Endothelial cell of umbilical vein (primary cell): ENCODE measurements at regions not wholly inside any gene's neighbourhood (a gene's known extent, or its start where the extent isn't known, plus 50 kb on each side); places are given as distances from the start of the nearest gene placed in this dataset.

Experiments used
- MAX ChIP-seq: IDR thresholded peaks from 2 replicates; pipeline ENCODE4 v1.6.1; 2011; ENCODE audit not compliant: insufficient read depth, insufficient read length
- POLR2A ChIP-seq: IDR thresholded peaks from 2 replicates; pipeline ENCODE4 v1.6.1; 2012; ENCODE audit warnings: low read depth, mild to moderate bottlenecking, control low read depth, low read length
- POLR2AphosphoS5 ChIP-seq: IDR thresholded peaks from 2 replicates; pipeline ENCODE4 v1.6.1; 2012; ENCODE audit warnings: low read depth, mild to moderate bottlenecking, control low read depth, low read length, moderate library complexity; ENCODE audit not compliant: insufficient read depth
- TF ChIP-seq, protein P1 (sequence below), 2 donors: IDR thresholded peaks; 1 replicate in 1 of 2; 2 replicates in 1 of 2; pipeline ENCODE4 v1.5.1; 2011; ENCODE audit warnings: low read length in 2 of 2, mild to moderate bottlenecking in 2 of 2, moderate library complexity in 2 of 2, control low read depth in 1 of 2, inconsistent platforms in 1 of 2, low read depth in 1 of 2; ENCODE audit not compliant: insufficient read depth in 1 of 2; ENCODE audit errors: extremely low read depth in 1 of 2

DNA sequence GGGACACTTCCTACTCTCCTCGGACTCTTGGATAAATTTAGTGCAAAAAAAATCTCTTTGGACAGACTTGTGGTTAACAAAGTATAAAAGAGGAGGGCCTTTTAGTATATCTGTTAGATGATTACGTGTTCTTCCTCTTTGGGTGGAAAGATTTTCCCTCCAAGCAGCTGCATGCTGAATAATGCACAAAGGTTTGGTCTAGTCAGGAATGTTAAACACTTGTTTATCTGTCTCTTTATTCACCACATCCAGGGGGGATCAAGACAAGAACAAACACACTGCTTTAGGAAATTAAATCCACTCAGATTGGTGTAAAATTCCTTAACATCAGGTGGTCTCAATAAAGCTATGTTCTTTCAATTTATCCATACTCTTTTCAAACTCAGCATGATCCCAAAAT, 260.9 kb upstream of the CHD6 start:
- TF ChIP-seq POLR2A: no peak
- TF ChIP-seq, protein P1, sequence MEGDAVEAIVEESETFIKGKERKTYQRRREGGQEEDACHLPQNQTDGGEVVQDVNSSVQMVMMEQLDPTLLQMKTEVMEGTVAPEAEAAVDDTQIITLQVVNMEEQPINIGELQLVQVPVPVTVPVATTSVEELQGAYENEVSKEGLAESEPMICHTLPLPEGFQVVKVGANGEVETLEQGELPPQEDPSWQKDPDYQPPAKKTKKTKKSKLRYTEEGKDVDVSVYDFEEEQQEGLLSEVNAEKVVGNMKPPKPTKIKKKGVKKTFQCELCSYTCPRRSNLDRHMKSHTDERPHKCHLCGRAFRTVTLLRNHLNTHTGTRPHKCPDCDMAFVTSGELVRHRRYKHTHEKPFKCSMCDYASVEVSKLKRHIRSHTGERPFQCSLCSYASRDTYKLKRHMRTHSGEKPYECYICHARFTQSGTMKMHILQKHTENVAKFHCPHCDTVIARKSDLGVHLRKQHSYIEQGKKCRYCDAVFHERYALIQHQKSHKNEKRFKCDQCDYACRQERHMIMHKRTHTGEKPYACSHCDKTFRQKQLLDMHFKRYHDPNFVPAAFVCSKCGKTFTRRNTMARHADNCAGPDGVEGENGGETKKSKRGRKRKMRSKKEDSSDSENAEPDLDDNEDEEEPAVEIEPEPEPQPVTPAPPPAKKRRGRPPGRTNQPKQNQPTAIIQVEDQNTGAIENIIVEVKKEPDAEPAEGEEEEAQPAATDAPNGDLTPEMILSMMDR (IDR thresholded peaks at IDR 0.05; ENCODE audit: extremely low read depth in 1 of 2, insufficient read depth in 1 of 2, low read depth in 1 of 2, low read length in 2 of 2): no peak
- no peak for TF ChIP-seq POLR2AphosphoS5
- TF ChIP-seq MAX: no peak
